DND-41 (cell line): ENCODE measurements at regions not wholly inside any gene's neighbourhood (a gene's known extent, or its start where the extent isn't known, plus 50 kb on each side); places are given as distances from the start of the nearest gene placed in this dataset.

Source experiments
- ATAC-seq: fragments of 200-7000 bp; cut with Tn5 transposase; 3 replicates; pipeline ENCODE4 v1.9.1; 2021; ENCODE audit warnings: low read depth; ENCODE audit not compliant: insufficient read depth
- DNase-seq: peaks from one replicate; pipeline ENCODE4 v3.0.0-alpha.2; 2020
- H2AFZ ChIP-seq: 2 replicates; pipeline ENCODE4 v1.6.0; 2012; ENCODE audit warnings: low read depth, low read length
- H3K27ac ChIP-seq: 2 replicates; pipeline ENCODE4 v1.5.1; 2012; ENCODE audit warnings: low read length, inconsistent platforms
- H3K27me3 ChIP-seq: fragments of 200-600 bp; sonication (generic); 2 replicates; pipeline ENCODE4 v1.6.0; 2012; ENCODE audit warnings: low read length, mild to moderate bottlenecking, inconsistent platforms; ENCODE audit not compliant: insufficient read depth, poor library complexity
- H3K36me3 ChIP-seq: 2 replicates; pipeline ENCODE4 v1.5.1; 2012; ENCODE audit warnings: low read length, inconsistent platforms; ENCODE audit not compliant: insufficient read depth
- H3K4me1 ChIP-seq: 2 replicates; pipeline ENCODE4 v1.5.1; 2012; ENCODE audit warnings: mild to moderate bottlenecking, low read length; ENCODE audit not compliant: insufficient read depth
- H3K4me2 ChIP-seq: 2 replicates; pipeline ENCODE4 v1.6.0; 2012; ENCODE audit warnings: mild to moderate bottlenecking, moderate library complexity, low read length, inconsistent platforms; ENCODE audit not compliant: insufficient read depth
- H3K4me3 ChIP-seq, 2 experiments: fragments of 200-600 bp in 1 of 2; shearing (Covaris generic) in 1 of 2; 2 replicates each; pipeline ENCODE4 v1.5.1; 2012 to 2016; ENCODE audit warnings: inconsistent platforms in 2 of 2, low read length in 2 of 2, mild to moderate bottlenecking in 2 of 2, low read depth in 1 of 2, moderate library complexity in 1 of 2
- H3K79me2 ChIP-seq: 2 replicates; pipeline ENCODE4 v1.6.0; 2012; ENCODE audit warnings: low read length, inconsistent platforms; ENCODE audit not compliant: insufficient read depth
- H3K9ac ChIP-seq: 2 replicates; pipeline ENCODE4 v1.6.0; 2012; ENCODE audit warnings: low read depth, mild to moderate bottlenecking, inconsistent platforms, low read length, moderate library complexity
- H3K9me3 ChIP-seq: 2 replicates; pipeline ENCODE4 v1.5.1; 2012; ENCODE audit warnings: low read length, moderate library complexity, mild to moderate bottlenecking, inconsistent platforms; ENCODE audit not compliant: insufficient read depth, severe bottlenecking
- H4K20me1 ChIP-seq: 2 replicates; pipeline ENCODE4 v1.6.0; 2012; ENCODE audit warnings: low read length; ENCODE audit not compliant: insufficient read depth
- CTCF ChIP-seq: IDR thresholded peaks from 2 replicates; pipeline ENCODE4 v1.5.1; 2012; ENCODE audit warnings: borderline replicate concordance, low read length, moderate library complexity, mild to moderate bottlenecking; ENCODE audit not compliant: poor library complexity, severe bottlenecking; ENCODE audit errors: extremely low read depth
- EZH2 ChIP-seq: IDR thresholded peaks from 3 replicates; pipeline ENCODE4 v1.6.1; 2012; ENCODE audit warnings: borderline replicate concordance, low read depth, mild to moderate bottlenecking, moderate library complexity, low read length, inconsistent platforms; ENCODE audit not compliant: severe bottlenecking

GRCh38 chr16:79728923-79729240 is 128.3 kb upstream of the MAF start:
- no peaks in the 10 kb centered on the region for H3K79me2 ChIP-seq
- H3K27me3 ChIP-seq, result no peaks in the 10 kb centered on the region
- TF ChIP-seq EZH2, result no peak
- H3K27ac ChIP-seq, result no peak overlapping the region
- no peaks in the 10 kb centered on the region for H3K4me1 ChIP-seq
- no peak for ATAC-seq
- no peak overlapping the region for H3K9ac ChIP-seq
- H3K36me3 ChIP-seq, result no peaks in the 10 kb centered on the region
- H3K4me2 ChIP-seq, result no peak overlapping the region
- no peaks in the 10 kb centered on the region for H4K20me1 ChIP-seq
- no peaks in the 10 kb centered on the region for H3K9me3 ChIP-seq
- DNase-seq, result no peak
- H3K4me3 ChIP-seq, result no peak overlapping the region
- H2AFZ ChIP-seq, result no peak overlapping the region

- H3K27ac ChIP-seq, result no peak overlapping the region
- H3K4me2 ChIP-seq, result no peak overlapping the region
- H3K4me1 ChIP-seq, result no peaks in the 10 kb centered on the region
- H3K79me2 ChIP-seq, result no peaks in the 10 kb centered on the region
- no peaks in the 10 kb centered on the region for H3K36me3 ChIP-seq
- H4K20me1 ChIP-seq, result no peaks in the 10 kb centered on the region
- H3K27me3 ChIP-seq, result no peaks in the 10 kb centered on the region
- no peak overlapping the region for H3K4me3 ChIP-seq
- no peak overlapping the region for H3K9ac ChIP-seq
- ATAC-seq (no peak), DNase-seq (no peak)
- H2AFZ ChIP-seq, result no peak overlapping the region
- no peak for TF ChIP-seq EZH2
- no peak for TF ChIP-seq CTCF
- no peaks in the 10 kb centered on the region for H3K9me3 ChIP-seq
Observed at GRCh38 chr16:79728048-79728922, 127.7 kb upstream of the MAF start.

- H3K4me2 ChIP-seq, result no peak overlapping the region
- no peaks in the 10 kb centered on the region for H3K27me3 ChIP-seq
- H3K4me3 ChIP-seq, result no peak overlapping the region
- no peaks in the 10 kb centered on the region for H3K36me3 ChIP-seq
- no peak for DNase-seq
- no peak overlapping the region for H2AFZ ChIP-seq
- no peaks in the 10 kb centered on the region for H3K79me2 ChIP-seq
- no peaks in the 10 kb centered on the region for H3K9me3 ChIP-seq
- ATAC-seq, result no peak
- H3K4me1 ChIP-seq, result no peaks in the 10 kb centered on the region
- no peak overlapping the region for H3K9ac ChIP-seq
- TF ChIP-seq EZH2, result no peak
- no peak for TF ChIP-seq CTCF
- no peak overlapping the region for H3K27ac ChIP-seq
- H4K20me1 ChIP-seq, result no peaks in the 10 kb centered on the region
Observed at GRCh38 chr16:79726902-79727301, 126.4 kb upstream of the MAF start.

- no peak overlapping the region for H3K4me3 ChIP-seq
- H3K9ac ChIP-seq, result no peak overlapping the region
- DNase-seq (no peak), ATAC-seq (no peak)
- peaks cover 3% of the 10 kb centered on the region for H3K27me3 ChIP-seq
- H4K20me1 ChIP-seq, result no peaks in the 10 kb centered on the region
- H3K4me1 ChIP-seq, result no peaks in the 10 kb centered on the region
- no peak overlapping the region for H2AFZ ChIP-seq
- H3K9me3 ChIP-seq, result no peaks in the 10 kb centered on the region
- no peaks in the 10 kb centered on the region for H3K36me3 ChIP-seq
- TF ChIP-seq EZH2, result no peak
- H3K27ac ChIP-seq, result no peak overlapping the region
- no peak overlapping the region for H3K4me2 ChIP-seq
- H3K79me2 ChIP-seq, result no peaks in the 10 kb centered on the region
Observed at GRCh38 chr16:79725051-79725450, 124.5 kb upstream of the MAF start.
